Common myeloid progenitor, CD34-positive (primary cell): ENCODE measurements at regions not wholly inside any gene's neighbourhood (a gene's known extent, or its start where the extent isn't known, plus 50 kb on each side); places are given as distances from the start of the nearest gene placed in this dataset.

ENCODE experiments used
- CTCF ChIA-PET: fragments of 350-600 bp; sonication (Branson Sonifier 250); formaldehyde crosslinking; loops from one replicate; lab custom pipeline; 2021; ENCODE audit warnings: antibody characterized with exemption; lab: Charles Lee
- POLR2A ChIA-PET: fragments of 350-600 bp; sonication (Branson Sonifier 250); formaldehyde crosslinking; loops from one replicate; lab custom pipeline; 2021; ENCODE audit warnings: antibody characterized with exemption; lab: Charles Lee
- DNase-seq, 3 donors: peaks; one replicate each; pipeline versions ENCODE4 v3.0.0 to v3.0.0-alpha.2; 2013
- H3K27ac ChIP-seq, 2 experiments: 1 replicate in 1 of 2; 2 replicates in 1 of 2; pipeline ENCODE4 v1.7.0; 2013; ENCODE audit warnings: inconsistent platforms in 2 of 2, low read length in 2 of 2, mild to moderate bottlenecking in 2 of 2, low read depth in 1 of 2, moderate library complexity in 1 of 2; ENCODE audit not compliant: severe bottlenecking in 2 of 2, insufficient read depth in 1 of 2, poor library complexity in 1 of 2
- H3K27me3 ChIP-seq, 5 experiments: replicated peaks in 2 of 5; 1 replicate in 3 of 5; 2 replicates in 2 of 5; pipeline versions ENCODE4 v1.6.1 to v1.7.0; 2013; ENCODE audit warnings: low read length in 4 of 5, mild to moderate bottlenecking in 2 of 5, moderate library complexity in 2 of 5, inconsistent platforms in 1 of 5; ENCODE audit not compliant: insufficient read depth in 5 of 5, control insufficient read depth in 4 of 5
- H3K36me3 ChIP-seq, 4 experiments: 1 replicate in 2 of 4; 2 replicates in 2 of 4; pipeline versions ENCODE4 v1.6.1 to v1.7.0; 2013; ENCODE audit warnings: low read length in 3 of 4, control low read depth in 1 of 4, mild to moderate bottlenecking in 1 of 4; ENCODE audit not compliant: control insufficient read depth in 4 of 4, insufficient read depth in 4 of 4
- H3K4me1 ChIP-seq, 4 experiments: 1 replicate in 3 of 4; 2 replicates in 1 of 4; pipeline versions ENCODE4 v1.6.1 to v1.7.1; 2013; ENCODE audit warnings: low read length in 3 of 4, mild to moderate bottlenecking in 3 of 4, control low read depth in 1 of 4, inconsistent platforms in 1 of 4, moderate library complexity in 1 of 4; ENCODE audit not compliant: control insufficient read depth in 4 of 4, insufficient read depth in 4 of 4; ENCODE audit errors: control extremely low read depth in 1 of 4
- H3K4me3 ChIP-seq, 7 experiments: 1 replicate in 4 of 7; 2 replicates in 3 of 7; pipeline versions ENCODE4 v1.5.1 to v1.7.0; 2013; ENCODE audit warnings: mild to moderate bottlenecking in 7 of 7, low read length in 6 of 7, moderate library complexity in 6 of 7, inconsistent platforms in 2 of 7, low read depth in 2 of 7, control low read depth in 1 of 7; ENCODE audit not compliant: insufficient read depth in 4 of 7, control insufficient read depth in 1 of 7; ENCODE audit errors: extremely low read depth in 1 of 7
- H3K9me3 ChIP-seq, 5 experiments: 1 replicate in 4 of 5; 2 replicates in 1 of 5; pipeline versions ENCODE4 v1.6.1 to v1.7.1; 2013; ENCODE audit warnings: low read length in 4 of 5, mild to moderate bottlenecking in 2 of 5, inconsistent platforms in 1 of 5, low read depth in 1 of 5, moderate library complexity in 1 of 5; ENCODE audit not compliant: control insufficient read depth in 4 of 5, insufficient read depth in 2 of 5; ENCODE audit errors: control extremely low read depth in 1 of 5
- WGBS: methylation state at CpG from one replicate; pipeline ENCODE4 v1.1.5; 2013; ENCODE audit not compliant: insufficient coverage; 5-methylcytosine and 5-hydroxymethylcytosine counted together

- ChIA-PET CTCF (no interaction called here), POLR2A (no interaction called here)
- no peaks in the 10 kb centered on the region for H3K4me1 ChIP-seq
- WGBS, result 96% methylated on average over 6 of the region's 9 CpGs
- DNase-seq, result no peak
- H3K27ac ChIP-seq, result no peak overlapping the region
- no peaks in the 10 kb centered on the region for H3K9me3 ChIP-seq
- no peak overlapping the region for H3K4me3 ChIP-seq
- no peaks in the 10 kb centered on the region for H3K27me3 ChIP-seq
- no peaks in the 10 kb centered on the region for H3K36me3 ChIP-seq
Measured at GRCh38 chr2:221767106-221768012, 195.3 kb upstream of the EPHA4 start.

DNA sequence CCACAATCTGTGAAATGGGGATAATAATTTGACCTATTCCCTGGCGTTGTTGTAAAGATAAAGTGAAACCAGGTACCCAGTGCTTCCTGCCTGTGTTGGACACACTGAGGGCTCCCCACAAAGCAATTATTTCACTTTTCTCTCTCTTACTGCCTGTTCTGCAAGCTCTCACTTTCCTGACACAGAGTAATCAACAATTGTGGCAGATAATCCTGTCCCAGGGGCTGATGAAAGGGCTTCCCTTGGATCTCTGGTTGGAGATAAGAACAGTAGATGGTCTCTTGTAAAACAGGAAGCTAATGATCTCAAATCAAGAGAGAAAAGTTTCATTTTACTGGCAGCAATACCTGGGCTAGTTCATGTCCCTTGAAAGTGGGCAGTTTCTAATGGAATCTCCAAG lies 190.4 kb upstream of the EPHA4 start:
- DNase-seq, result no peak
- WGBS, result 100% methylated on average over 1 of the region's 1 CpG
- H3K36me3 ChIP-seq, result no peaks in the 10 kb centered on the region
- no peaks in the 10 kb centered on the region for H3K27me3 ChIP-seq
- no peaks in the 10 kb centered on the region for H3K9me3 ChIP-seq
- H3K4me1 ChIP-seq, result peaks cover 0 to 6% (median 0%) of the 10 kb centered on the region in 4 experiments
- ChIA-PET CTCF (no interaction called here), POLR2A (interaction anchor here (0.5 to 0.7 kb wide), 2 partner anchors 13 to 72 kb away, joined by 3 to 4 read pairs; no protein-coding TSS in a partner anchor)
- no peak overlapping the region for H3K4me3 ChIP-seq
- H3K27ac ChIP-seq, result no peak overlapping the region

DNA sequence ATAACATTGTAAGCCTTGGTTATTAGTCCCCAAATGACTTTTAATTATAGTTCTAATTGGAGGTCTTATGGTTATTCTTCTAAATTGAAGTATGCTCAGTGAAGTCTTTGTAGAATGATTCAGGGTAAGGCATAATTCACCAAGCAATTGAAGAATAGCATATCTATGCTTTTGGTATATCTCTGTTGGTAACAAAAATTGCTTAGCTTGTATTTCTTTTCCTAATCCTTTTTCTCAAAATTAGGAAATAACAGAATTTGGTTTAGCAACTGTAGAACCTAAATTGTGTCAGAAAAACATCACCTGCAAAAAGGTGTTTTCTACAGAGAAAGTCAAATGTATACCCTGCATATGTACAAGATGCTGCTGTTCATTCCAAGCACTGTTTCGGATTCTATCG lies 189.2 kb upstream of the EPHA4 start:
- ChIA-PET POLR2A (no interaction called here), CTCF (no interaction called here)

DNA sequence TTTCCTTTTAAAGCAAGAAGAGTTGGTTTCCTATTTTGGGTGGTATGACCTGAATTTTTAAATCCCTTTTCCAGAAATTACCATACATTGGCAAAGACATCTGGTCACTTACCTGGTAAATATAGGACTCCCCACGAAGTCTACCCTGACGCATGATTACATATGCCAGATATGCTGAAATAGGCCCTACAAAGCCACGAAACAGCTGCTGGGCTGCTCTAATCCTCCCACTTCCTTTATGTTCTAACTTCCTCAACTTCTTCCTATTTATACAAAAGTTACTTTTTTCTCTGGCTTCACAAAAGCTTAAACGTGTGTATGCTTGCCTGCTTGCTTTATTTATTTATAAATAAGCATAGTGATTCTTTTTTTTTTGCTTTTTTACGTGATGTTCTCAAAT lies 186.0 kb upstream of the EPHA4 start:
- Histone ChIP-seq H3K36me3 (no peaks in the 10 kb centered on the region), H3K4me1 (peaks cover 0 to 6% (median 0%) of the 10 kb centered on the region in 4 experiments), H3K9me3 (no peaks in the 10 kb centered on the region), H3K27ac (no peak overlapping the region), H3K4me3 (no peak overlapping the region), H3K27me3 (no peaks in the 10 kb centered on the region)
- ChIA-PET POLR2A (no interaction called here), CTCF (no interaction called here)
- 4% methylated on average over 3 of the region's 5 CpGs for WGBS
- no peak for DNase-seq

More for the DNA sequence above, 189.2 kb upstream of the EPHA4 start:
- no peaks in the 10 kb centered on the region for H3K27me3 ChIP-seq
- WGBS, result no CpG with 5 or more reads among the region's 2 CpGs
- H3K9me3 ChIP-seq, result no peaks in the 10 kb centered on the region
- DNase-seq, result no peak
- no peaks in the 10 kb centered on the region for H3K36me3 ChIP-seq
- H3K27ac ChIP-seq, result no peak overlapping the region
- no peak overlapping the region for H3K4me3 ChIP-seq
- H3K4me1 ChIP-seq, result peaks cover 0 to 6% (median 0%) of the 10 kb centered on the region in 4 experiments

- POLR2A ChIA-PET, result no interaction called here
- WGBS, result 100% methylated on average over 1 of the region's 2 CpGs
- no peaks in the 10 kb centered on the region for H3K9me3 ChIP-seq
- CTCF ChIA-PET, result no interaction called here
- no peaks in the 10 kb centered on the region for H3K36me3 ChIP-seq
- H3K4me3 ChIP-seq, result no peak overlapping the region
- DNase-seq, result no peak
- no peak overlapping the region for H3K27ac ChIP-seq
- no peaks in the 10 kb centered on the region for H3K27me3 ChIP-seq
- H3K4me1 ChIP-seq, result peaks cover 0 to 5% (median 0%) of the 10 kb centered on the region in 4 experiments
Measured at GRCh38 chr2:221753401-221753800, 181.3 kb upstream of the EPHA4 start.

DNA sequence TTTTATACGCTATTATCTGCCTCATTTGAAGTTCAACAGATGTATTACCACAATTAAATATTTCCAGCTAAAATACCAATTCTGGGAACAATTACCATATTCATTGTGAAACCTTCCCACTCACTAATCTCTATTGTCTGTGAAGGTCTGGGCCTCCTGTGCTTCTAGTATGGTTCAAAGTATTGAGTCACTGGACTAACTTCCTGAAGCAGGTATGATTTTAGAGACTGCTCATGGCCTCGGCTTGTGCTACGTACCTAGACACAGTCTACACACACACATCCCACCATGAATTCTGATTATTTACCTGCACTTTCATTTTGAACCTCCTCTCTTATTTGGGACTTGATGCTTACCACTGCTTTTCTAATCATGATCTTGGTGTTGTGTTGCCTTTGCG lies 180.7 kb upstream of the EPHA4 start:
- Histone ChIP-seq H3K27ac (no peak overlapping the region), H3K4me1 (no peaks in the 10 kb centered on the region), H3K9me3 (no peaks in the 10 kb centered on the region), H3K4me3 (no peak overlapping the region), H3K27me3 (no peaks in the 10 kb centered on the region), H3K36me3 (no peaks in the 10 kb centered on the region)
- ChIA-PET CTCF (no interaction called here), POLR2A (no interaction called here)
- 87% methylated on average over 3 of the region's 4 CpGs for WGBS
- DNase-seq, result no peak

- H3K9me3 ChIP-seq, result no peaks in the 10 kb centered on the region
- CTCF ChIA-PET, result no interaction called here
- H3K36me3 ChIP-seq, result no peaks in the 10 kb centered on the region
- H3K27ac ChIP-seq, result no peak overlapping the region
- H3K4me1 ChIP-seq, result no peaks in the 10 kb centered on the region
- no peaks in the 10 kb centered on the region for H3K27me3 ChIP-seq
- no peak overlapping the region for H3K4me3 ChIP-seq
- WGBS, result 100% methylated on average over 1 of the region's 1 CpG
- no peak for DNase-seq
- POLR2A ChIA-PET, result interaction anchor here (0.9 kb wide), 1 partner anchor 12 kb away, joined by 4 read pairs; no protein-coding TSS in a partner anchor
Measured at GRCh38 chr2:221750316-221750715, 178.2 kb upstream of the EPHA4 start.
